Transverse colon (tissue), 3 donors: ENCODE measurements at regions not wholly inside any gene's neighbourhood (a gene's known extent, or its start where the extent isn't known, plus 50 kb on each side); places are given as distances from the start of the nearest gene placed in this dataset.

Experiments
- CTCF ChIP-seq, 5 experiments: fragments of 200-600 bp in 3 of 5; fragments of 450-650 bp in 2 of 5; sonication (generic) in 3 of 5; IDR thresholded peaks; 1 replicate in 2 of 5; 2 replicates in 3 of 5; pipeline ENCODE4 v1.5.1; 2016 to 2017; ENCODE audit warnings: antibody characterized with exemption in 5 of 5, inconsistent platforms in 3 of 5, mild to moderate bottlenecking in 2 of 5, moderate library complexity in 1 of 5
- POLR2A ChIP-seq: fragments of 450-650 bp; IDR thresholded peaks from one replicate; pipeline ENCODE4 v1.6.1; 2016; ENCODE audit warnings: antibody characterized with exemption, mild to moderate bottlenecking, moderate library complexity

GRCh38 chr2:183597841-183598240 lies 473.6 kb downstream of the NUP35 start:
- TF ChIP-seq POLR2A (no peak), CTCF (IDR thresholded peaks at IDR 0.05) (no peak)
